CD8-positive, alpha-beta memory T cell (primary cell): ENCODE measurements at regions not wholly inside any gene's neighbourhood (a gene's known extent, or its start where the extent isn't known, plus 50 kb on each side); places are given as distances from the start of the nearest gene placed in this dataset.

ENCODE experiments used
- CTCF ChIA-PET: fragments of 350-600 bp; sonication (Branson Sonifier 250); formaldehyde crosslinking; loops from one replicate; lab custom pipeline; 2021; ENCODE audit warnings: antibody characterized with exemption; lab: Charles Lee
- POLR2A ChIA-PET: fragments of 350-600 bp; sonication (Branson Sonifier 250); formaldehyde crosslinking; loops from one replicate; lab custom pipeline; 2021; ENCODE audit warnings: antibody characterized with exemption; lab: Charles Lee
- DNase-seq, 5 donors: peaks; one replicate each; pipeline versions ENCODE4 v3.0.0 to v3.0.0-alpha.2; 2020 to 2022; ENCODE audit warnings: mixed read lengths in 1 of 5
- H3K27ac ChIP-seq: one replicate; pipeline ENCODE4 v1.7.0; 2013; ENCODE audit warnings: low read depth, mild to moderate bottlenecking, low read length, moderate library complexity
- H3K27me3 ChIP-seq: 2 replicates; pipeline ENCODE4 v1.7.0; 2013; ENCODE audit warnings: low read length, mild to moderate bottlenecking; ENCODE audit not compliant: insufficient read depth, poor library complexity, severe bottlenecking
- H3K36me3 ChIP-seq: 2 replicates; pipeline ENCODE4 v1.7.0; 2013; ENCODE audit warnings: mild to moderate bottlenecking, low read length, moderate library complexity; ENCODE audit not compliant: insufficient read depth
- H3K4me1 ChIP-seq: 2 replicates; pipeline ENCODE4 v1.7.0; 2013; ENCODE audit warnings: mild to moderate bottlenecking, low read length, moderate library complexity; ENCODE audit not compliant: insufficient read depth
- H3K4me3 ChIP-seq: 2 replicates; pipeline ENCODE4 v1.7.0; 2013; ENCODE audit warnings: mild to moderate bottlenecking, low read length
- H3K9me3 ChIP-seq: 2 replicates; pipeline ENCODE4 v1.7.0; 2013; ENCODE audit warnings: mild to moderate bottlenecking, low read length
- H3K27ac Mint-ChIP-seq, 8 donors: one replicate each; pipeline ENCODE4 v1.8.0; 2020 to 2021; ENCODE audit warnings: mixed read lengths in 8 of 8, mild to moderate bottlenecking in 6 of 8, inconsistent platforms in 3 of 8, moderate library complexity in 3 of 8
- H3K27me3 Mint-ChIP-seq, 2 donors: one replicate each; pipeline ENCODE4 v1.8.0; 2020 to 2021; ENCODE audit warnings: mixed read lengths in 2 of 2, mild to moderate bottlenecking in 1 of 2, moderate library complexity in 1 of 2
- H3K36me3 Mint-ChIP-seq, 3 donors: one replicate each; pipeline ENCODE4 v1.8.0; 2020 to 2021; ENCODE audit warnings: mixed read lengths in 3 of 3, inconsistent platforms in 1 of 3, mild to moderate bottlenecking in 1 of 3
- H3K4me1 Mint-ChIP-seq, 3 donors: one replicate each; pipeline ENCODE4 v1.8.0; 2020 to 2021; ENCODE audit warnings: mixed read lengths in 3 of 3, inconsistent platforms in 1 of 3, mild to moderate bottlenecking in 1 of 3
- H3K4me3 Mint-ChIP-seq, 7 donors: one replicate each; pipeline ENCODE4 v1.8.0; 2020 to 2021; ENCODE audit warnings: mixed read lengths in 7 of 7, mild to moderate bottlenecking in 6 of 7, moderate library complexity in 4 of 7, inconsistent platforms in 2 of 7
- H3K9me3 Mint-ChIP-seq, 5 donors: one replicate each; pipeline ENCODE4 v1.8.0; 2020 to 2022; ENCODE audit warnings: mixed read lengths in 5 of 5, mild to moderate bottlenecking in 3 of 5, moderate library complexity in 2 of 5, inconsistent platforms in 1 of 5

- no peaks in the 10 kb centered on the region for H3K4me1 Mint-ChIP-seq
- peaks cover 0 to 8% of the 10 kb centered on the region in 2 donors for H3K27me3 Mint-ChIP-seq
- ChIA-PET CTCF (no interaction called here), POLR2A (no interaction called here)
- H3K27ac Mint-ChIP-seq: no peak overlapping the region
- H3K4me3 Mint-ChIP-seq: no peak overlapping the region
- Histone ChIP-seq H3K9me3 (no peaks in the 10 kb centered on the region), H3K4me3 (no peak overlapping the region), H3K4me1 (no peaks in the 10 kb centered on the region), H3K27me3 (no peaks in the 10 kb centered on the region), H3K36me3 (no peaks in the 10 kb centered on the region), H3K27ac (no peak overlapping the region)
- H3K9me3 Mint-ChIP-seq: peaks cover 0 to 6% (median 2%) of the 10 kb centered on the region in 5 donors
- peaks cover 0 to 15% (median 0%) of the 10 kb centered on the region in 3 donors for H3K36me3 Mint-ChIP-seq
- no peak for DNase-seq
Measured at GRCh38 chr3:151979906-151980305, 106.5 kb downstream of the SUCNR1 start.

GRCh38 chr3:151983538-151983937 is 110.1 kb downstream of the SUCNR1 start:
- Mint-ChIP-seq H3K36me3 (peaks cover 0 to 11% (median 0%) of the 10 kb centered on the region in 3 donors), H3K27me3 (peaks cover 0 to 5% of the 10 kb centered on the region in 2 donors), H3K27ac (no peak overlapping the region), H3K9me3 (peaks cover 0 to 6% (median 2%) of the 10 kb centered on the region in 5 donors), H3K4me1 (no peaks in the 10 kb centered on the region), H3K4me3 (no peak overlapping the region)
- POLR2A ChIA-PET: no interaction called here
- Histone ChIP-seq H3K27ac (no peak overlapping the region), H3K27me3 (no peaks in the 10 kb centered on the region), H3K9me3 (no peaks in the 10 kb centered on the region), H3K36me3 (no peaks in the 10 kb centered on the region), H3K4me3 (no peak overlapping the region), H3K4me1 (no peaks in the 10 kb centered on the region)
- CTCF ChIA-PET: no interaction called here
- no peak for DNase-seq

- no peak overlapping the region for H3K4me3 Mint-ChIP-seq
- H3K4me1 Mint-ChIP-seq: no peaks in the 10 kb centered on the region
- H3K4me3 ChIP-seq: no peak overlapping the region
- ChIA-PET POLR2A (no interaction called here), CTCF (interaction anchor here (1.6 kb wide), 1 partner anchor 14 kb away, joined by 3 read pairs; no protein-coding TSS in a partner anchor)
- no peak overlapping the region for H3K27ac Mint-ChIP-seq
- H3K36me3 ChIP-seq: no peaks in the 10 kb centered on the region
- peaks cover 0 to 5% (median 2%) of the 10 kb centered on the region in 5 donors for H3K9me3 Mint-ChIP-seq
- no peaks in the 10 kb centered on the region for H3K9me3 ChIP-seq
- DNase-seq: no peak
- H3K27ac ChIP-seq: no peak overlapping the region
- H3K27me3 ChIP-seq: no peaks in the 10 kb centered on the region
- H3K4me1 ChIP-seq: no peaks in the 10 kb centered on the region
- peaks cover 0 to 2% of the 10 kb centered on the region in 2 donors for H3K27me3 Mint-ChIP-seq
- H3K36me3 Mint-ChIP-seq: peaks cover 0 to 7% (median 0%) of the 10 kb centered on the region in 3 donors
Measured at GRCh38 chr3:151985787-151986430, 112.5 kb downstream of the SUCNR1 start.

GRCh38 chr3:151987893-151988292 is 114.5 kb downstream of the SUCNR1 start:
- Mint-ChIP-seq H3K4me1 (no peaks in the 10 kb centered on the region), H3K4me3 (no peak overlapping the region), H3K27ac (no peak overlapping the region), H3K9me3 (no peaks in the 10 kb centered on the region), H3K36me3 (no peaks in the 10 kb centered on the region), H3K27me3 (peaks cover 3 to 4% of the 10 kb centered on the region in 2 donors)
- Histone ChIP-seq H3K36me3 (no peaks in the 10 kb centered on the region), H3K4me1 (no peaks in the 10 kb centered on the region), H3K9me3 (no peaks in the 10 kb centered on the region), H3K27me3 (no peaks in the 10 kb centered on the region), H3K27ac (no peak overlapping the region), H3K4me3 (no peak overlapping the region)
- no peak for DNase-seq
- ChIA-PET CTCF (no interaction called here), POLR2A (no interaction called here)

GRCh38 chr3:151989621-151990020 is 116.2 kb downstream of the SUCNR1 start:
- DNase-seq: no peak
- H3K36me3 ChIP-seq: no peaks in the 10 kb centered on the region
- H3K4me1 ChIP-seq: no peaks in the 10 kb centered on the region
- ChIA-PET CTCF (no interaction called here), POLR2A (no interaction called here)
- no peak overlapping the region for H3K4me3 ChIP-seq
- no peak overlapping the region for H3K4me3 Mint-ChIP-seq
- no peaks in the 10 kb centered on the region for H3K9me3 ChIP-seq
- H3K9me3 Mint-ChIP-seq: no peaks in the 10 kb centered on the region
- H3K27ac Mint-ChIP-seq: no peak overlapping the region
- H3K27ac ChIP-seq: no peak overlapping the region
- H3K27me3 ChIP-seq: no peaks in the 10 kb centered on the region
- H3K4me1 Mint-ChIP-seq: no peaks in the 10 kb centered on the region
- H3K27me3 Mint-ChIP-seq: peaks cover 4% of the 10 kb centered on the region in 2 donors
- H3K36me3 Mint-ChIP-seq: no peaks in the 10 kb centered on the region

- no peak overlapping the region for H3K27ac ChIP-seq
- ChIA-PET POLR2A (no interaction called here), CTCF (no interaction called here)
- Mint-ChIP-seq H3K27ac (no peak overlapping the region), H3K27me3 (peaks cover 4% of the 10 kb centered on the region in 2 donors), H3K9me3 (no peaks in the 10 kb centered on the region), H3K4me3 (no peak overlapping the region), H3K4me1 (no peaks in the 10 kb centered on the region), H3K36me3 (no peaks in the 10 kb centered on the region)
- H3K4me3 ChIP-seq: no peak overlapping the region
- no peaks in the 10 kb centered on the region for H3K36me3 ChIP-seq
- H3K27me3 ChIP-seq: no peaks in the 10 kb centered on the region
- no peaks in the 10 kb centered on the region for H3K4me1 ChIP-seq
- DNase-seq: no peak
- H3K9me3 ChIP-seq: no peaks in the 10 kb centered on the region
Measured at GRCh38 chr3:151990696-151991376, 117.4 kb downstream of the SUCNR1 start.

- Mint-ChIP-seq H3K27me3 (peaks cover 4% of the 10 kb centered on the region in 2 donors), H3K4me3 (no peak overlapping the region), H3K4me1 (no peaks in the 10 kb centered on the region), H3K27ac (no peak overlapping the region), H3K36me3 (no peaks in the 10 kb centered on the region), H3K9me3 (no peaks in the 10 kb centered on the region)
- no peak for DNase-seq
- POLR2A ChIA-PET: no interaction called here
- no peaks in the 10 kb centered on the region for H3K36me3 ChIP-seq
- H3K27me3 ChIP-seq: no peaks in the 10 kb centered on the region
- CTCF ChIA-PET: no interaction called here
- no peak overlapping the region for H3K4me3 ChIP-seq
- no peaks in the 10 kb centered on the region for H3K4me1 ChIP-seq
- H3K27ac ChIP-seq: no peak overlapping the region
- H3K9me3 ChIP-seq: no peaks in the 10 kb centered on the region
Measured at GRCh38 chr3:151992326-151993041, 119.0 kb downstream of the SUCNR1 start.

GRCh38 chr3:151995091-151995490 is 121.6 kb downstream of the SUCNR1 start:
- no peak overlapping the region for H3K27ac Mint-ChIP-seq

More at GRCh38 chr3:151995091-151995490, 121.6 kb downstream of the SUCNR1 start:
- CTCF ChIA-PET: no interaction called here
- no peak overlapping the region for H3K4me3 ChIP-seq
- H3K4me1 ChIP-seq: no peaks in the 10 kb centered on the region
- no peak overlapping the region for H3K27ac ChIP-seq
- H3K27me3 ChIP-seq: no peaks in the 10 kb centered on the region
- DNase-seq: no peak
- Mint-ChIP-seq H3K4me3 (no peak overlapping the region), H3K9me3 (no peaks in the 10 kb centered on the region), H3K27me3 (peaks cover 4% of the 10 kb centered on the region in 2 donors), H3K4me1 (no peaks in the 10 kb centered on the region), H3K36me3 (no peaks in the 10 kb centered on the region)
- POLR2A ChIA-PET: no interaction called here
- no peaks in the 10 kb centered on the region for H3K9me3 ChIP-seq
- no peaks in the 10 kb centered on the region for H3K36me3 ChIP-seq
